ENCODE measurements at regions not wholly inside any gene's neighbourhood (a gene's known extent, or its start where the extent isn't known, plus 50 kb on each side); places are given as distances from the start of the nearest gene placed in this dataset.
"Not testable (repeated sequence)": the region's sequence is repeated elsewhere in the genome, so short reads cannot be mapped to it uniquely, and the experiment has no call there.

DNA sequence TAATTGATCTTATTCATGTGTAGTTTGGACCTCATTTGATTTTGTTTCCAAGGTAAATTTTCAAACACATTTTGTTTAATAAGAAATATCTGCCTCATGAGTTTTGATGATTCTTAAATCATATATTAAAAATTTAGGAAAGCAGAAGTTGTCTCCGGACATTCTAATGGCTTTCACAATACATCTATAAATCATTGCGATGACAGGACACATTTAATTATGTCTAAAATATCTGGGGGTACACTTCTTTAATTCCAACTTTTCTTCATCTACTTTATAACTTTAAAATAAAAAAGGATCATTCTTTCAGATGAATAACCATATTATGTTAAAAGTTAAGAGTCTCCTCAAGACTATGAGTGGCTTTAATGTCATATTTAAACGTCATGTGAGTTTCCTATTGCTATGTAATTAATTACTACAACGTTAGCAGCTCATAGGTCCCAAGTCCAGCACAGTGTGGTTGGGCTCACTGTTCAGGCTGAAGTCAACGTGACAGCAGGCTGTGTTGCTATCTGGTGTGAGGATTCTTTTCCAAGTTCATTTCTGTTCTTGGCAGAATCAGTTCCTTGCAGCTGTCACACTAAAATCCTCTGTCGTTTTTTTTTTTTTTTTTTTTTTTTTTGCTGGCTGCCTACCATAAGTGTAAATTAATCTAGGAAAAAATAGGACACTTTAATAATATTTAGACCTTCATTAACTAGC is 893.5 kb downstream of the LTN1 start:
- no peak for DNase-seq

DNA sequence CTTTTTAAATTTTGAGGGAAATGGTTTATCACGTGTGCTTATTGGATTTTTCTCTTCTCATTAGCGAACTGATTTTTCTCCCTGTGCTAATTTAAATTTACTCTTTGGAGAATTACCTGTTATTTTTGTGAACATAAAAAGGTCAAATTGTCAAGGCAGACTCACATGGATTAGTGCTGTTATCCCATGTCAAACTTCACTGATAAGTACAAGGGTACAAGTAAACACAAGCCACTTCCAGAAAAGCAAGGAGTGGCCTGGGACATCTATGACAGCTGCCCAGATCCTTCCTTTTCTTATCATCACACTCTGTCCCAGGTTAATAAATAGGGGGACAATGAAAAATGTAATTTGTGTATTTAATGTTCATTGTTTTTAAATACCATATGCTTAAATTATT is 901.2 kb downstream of the LTN1 start:
- DNase-seq = no peak

DNA sequence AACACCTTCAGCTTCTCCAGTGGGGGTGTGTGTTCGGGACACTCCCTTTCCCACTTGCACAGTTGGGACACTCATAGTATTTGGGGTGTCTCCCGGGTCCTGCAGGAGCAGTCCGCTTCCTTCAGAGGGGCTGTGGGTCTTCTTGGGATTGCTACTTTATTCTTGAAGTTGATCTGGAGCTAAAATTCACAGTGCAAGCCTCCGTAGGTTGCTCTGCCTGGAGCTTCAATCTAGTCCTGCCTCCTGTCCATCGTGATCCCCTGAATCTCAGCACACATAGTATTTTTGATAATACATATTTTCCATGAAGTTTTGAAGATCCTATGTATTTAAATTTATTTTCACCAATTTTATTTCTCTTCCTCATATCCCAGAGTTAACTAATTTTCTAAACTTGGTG is 902.1 kb downstream of the LTN1 start:
- DNase-seq = no peak

- DNase-seq = no peak
Observed at GRCh38 chr21:28089599-28090441, 902.9 kb downstream of the LTN1 start.

- DNase-seq = no peak
Observed at GRCh38 chr21:28086861-28087581, 905.7 kb downstream of the LTN1 start.

DNA sequence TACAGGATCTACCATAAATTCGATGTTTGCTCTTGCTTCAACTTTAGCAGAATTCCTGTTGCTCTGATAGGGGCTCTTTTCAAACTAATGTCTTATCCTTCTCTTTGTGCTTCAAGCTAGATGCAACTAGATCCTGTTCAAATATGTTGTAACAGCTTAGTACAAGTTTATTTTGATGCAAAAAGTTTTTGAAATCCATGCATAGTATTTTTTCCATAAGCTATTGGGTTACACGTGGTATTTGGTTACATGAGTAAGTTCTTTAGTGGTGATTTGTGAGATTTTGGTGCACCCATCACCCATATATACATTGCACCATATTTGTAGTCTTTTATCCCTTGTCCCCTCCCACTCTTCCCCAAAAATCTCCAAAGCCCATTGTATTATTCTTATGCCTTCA is 907.7 kb downstream of the LTN1 start:
- DNase-seq = no peak

GRCh38 chr21:28083350-28083749 is 909.3 kb downstream of the LTN1 start:
- DNase-seq = no peak

- no peak for DNase-seq
Observed at GRCh38 chr21:28078126-28078525, 914.6 kb downstream of the LTN1 start.

DNA sequence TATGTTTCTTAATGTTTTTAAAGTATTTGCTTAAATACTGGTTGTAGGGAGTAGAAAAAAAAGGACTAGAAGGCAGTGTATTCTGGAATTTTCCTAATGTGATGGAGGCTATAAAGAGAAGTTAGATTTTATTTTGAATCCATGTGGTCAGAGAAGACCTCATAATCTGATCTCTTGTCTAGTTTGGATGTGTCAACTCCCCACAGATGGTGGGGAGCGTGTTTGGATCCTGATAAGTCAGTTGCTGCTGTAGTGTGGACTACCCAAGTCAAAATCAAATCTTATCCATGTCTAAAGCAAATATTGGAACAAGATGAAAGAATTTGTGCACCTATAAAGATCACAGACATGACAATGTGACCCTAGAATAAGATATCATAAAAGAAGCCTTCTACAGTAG is 918.0 kb downstream of the LTN1 start:
- no peak for DNase-seq

DNA sequence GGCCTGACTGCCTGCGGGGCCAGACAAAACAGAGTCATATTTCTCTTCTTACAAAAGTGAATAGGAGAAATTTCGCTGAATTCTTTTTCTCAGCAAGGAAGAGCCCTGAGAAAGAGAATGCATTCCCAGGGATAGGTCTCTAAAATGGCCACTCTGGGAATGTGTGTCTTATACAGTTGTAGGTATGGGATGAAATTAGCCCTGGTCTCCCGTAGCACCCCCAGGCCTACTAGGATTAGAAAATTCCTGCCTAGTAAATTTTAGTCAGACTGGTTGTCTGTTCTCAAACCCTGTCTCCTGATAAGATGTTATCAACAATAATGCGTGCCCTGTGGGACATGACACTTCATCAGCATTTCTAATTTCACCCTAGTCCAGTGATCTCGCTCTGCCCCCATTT is 920.1 kb downstream of the LTN1 start:
- no peak for DNase-seq

- DNase-seq = no peak
Observed at GRCh38 chr21:28069450-28069923, 923.2 kb downstream of the LTN1 start.

DNA sequence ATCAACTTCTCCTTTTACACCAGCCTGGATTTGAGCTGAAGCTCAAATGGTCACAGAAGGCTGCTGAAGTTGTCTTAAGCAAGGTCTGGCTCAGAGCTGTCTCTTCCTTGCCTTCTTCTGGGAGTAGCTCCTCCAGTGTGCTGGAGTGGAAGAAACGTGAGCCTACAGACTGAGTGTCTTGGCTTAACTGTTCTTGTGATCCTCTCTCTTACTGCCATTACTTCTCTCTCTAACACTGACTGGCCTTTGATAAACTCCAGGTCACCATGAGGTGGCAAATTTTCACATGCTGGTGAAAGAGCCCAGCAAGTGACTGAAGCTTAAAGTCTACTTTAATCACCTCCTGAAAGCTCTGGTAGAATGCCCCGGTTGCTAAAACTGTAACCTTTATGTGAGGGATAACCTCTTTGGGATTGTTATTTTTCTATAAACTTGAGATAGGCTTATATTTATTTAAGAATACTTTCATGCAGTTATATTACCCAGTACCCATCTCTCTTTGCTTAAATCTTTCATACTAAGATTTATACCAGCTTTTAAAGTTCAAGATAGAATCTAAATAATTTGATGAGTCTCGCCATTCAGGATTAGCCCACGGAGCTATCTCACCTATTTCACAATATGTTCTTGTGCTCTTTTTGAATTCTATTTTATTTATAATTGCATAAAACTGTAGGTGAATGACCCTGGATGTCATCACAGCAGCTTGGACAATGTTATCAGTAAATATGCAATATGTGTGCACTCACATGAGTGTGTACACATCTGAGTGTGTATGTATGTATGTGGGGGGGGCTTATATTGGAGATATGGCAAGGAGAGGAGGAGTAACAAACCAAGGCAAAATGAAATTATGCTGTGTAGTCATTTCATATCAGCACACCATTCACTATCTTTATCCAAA is 924.0 kb downstream of the LTN1 start:
- no peak for DNase-seq

DNA sequence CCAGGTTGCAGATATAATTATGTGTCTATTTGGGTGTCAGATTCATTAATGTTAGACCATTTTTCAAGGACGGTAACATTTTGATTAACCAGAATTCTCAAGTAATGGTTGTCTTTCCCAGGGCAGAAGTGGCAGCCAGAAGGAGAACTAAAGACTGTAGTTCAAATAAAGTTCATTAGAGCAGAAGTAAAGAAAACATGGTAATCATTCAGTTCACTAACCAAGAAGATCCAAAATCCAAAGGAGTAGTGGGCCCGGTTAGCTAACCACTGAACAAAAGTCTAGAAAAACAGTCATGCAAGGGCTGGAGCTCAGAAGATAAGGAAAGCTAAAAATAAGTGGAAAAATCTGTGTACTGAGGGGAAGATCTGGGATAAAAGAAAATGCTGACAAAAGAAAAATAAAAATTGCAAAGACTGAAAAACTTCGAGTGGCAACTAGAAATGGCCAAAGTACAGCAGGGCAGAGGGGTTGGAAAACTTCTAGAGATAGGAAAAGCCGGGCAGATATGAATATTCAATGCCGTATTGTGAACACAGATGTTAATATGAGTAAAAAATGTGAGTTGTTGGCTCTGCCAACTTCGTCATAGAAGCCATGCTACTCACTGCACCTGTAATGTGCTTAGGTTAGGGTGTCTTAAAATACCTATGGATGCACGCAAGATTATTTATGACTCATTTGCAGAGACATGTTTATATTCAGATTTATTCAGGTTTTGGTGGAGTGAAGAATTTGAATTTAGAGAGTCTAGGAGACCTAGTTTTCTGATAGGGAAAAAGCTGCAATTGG is 925.9 kb downstream of the LTN1 start:
- no peak for DNase-seq

DNA sequence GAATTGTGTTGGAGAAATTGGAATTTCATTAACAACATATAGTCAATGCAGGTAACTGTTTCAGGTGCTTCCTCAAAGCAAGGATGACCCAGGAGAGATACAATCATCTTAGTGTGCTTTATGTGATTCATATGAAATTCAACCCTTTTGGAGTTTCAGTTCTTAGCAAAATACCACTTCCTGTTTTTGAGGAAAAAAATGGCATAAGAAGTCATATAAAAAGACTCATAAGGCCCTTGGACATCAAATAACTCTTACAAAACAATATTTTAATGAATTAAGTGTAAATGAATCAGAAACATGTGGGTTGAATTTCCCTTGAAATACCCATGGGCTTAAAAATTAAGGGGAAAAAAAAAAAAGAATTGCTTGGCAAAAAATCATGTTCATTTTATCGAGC is 926.6 kb downstream of the LTN1 start:
- no peak for DNase-seq

- DNase-seq = no peak
Observed at GRCh38 chr21:28063241-28064216, 929.1 kb downstream of the LTN1 start.

DNA sequence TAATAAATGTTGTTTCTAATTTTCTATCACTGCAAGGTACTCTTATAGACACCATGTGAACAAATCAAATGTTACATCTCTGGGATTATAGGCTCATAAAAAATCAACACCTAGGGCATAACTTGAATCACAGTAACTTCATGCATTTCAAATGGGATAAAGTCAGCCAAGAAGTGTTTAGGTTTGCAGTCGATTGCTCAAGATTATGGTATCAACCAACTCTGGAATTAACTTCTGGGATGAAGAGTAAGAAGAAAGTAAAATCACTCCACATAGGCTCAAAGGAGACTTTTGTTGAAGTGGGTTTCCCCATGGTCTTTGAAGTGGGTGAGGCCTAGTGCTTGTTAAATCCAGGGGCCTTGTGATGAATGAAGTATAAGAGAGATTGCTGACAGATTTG is 939.7 kb downstream of the LTN1 start:
- not testable (repeated sequence) for DNase-seq

DNA sequence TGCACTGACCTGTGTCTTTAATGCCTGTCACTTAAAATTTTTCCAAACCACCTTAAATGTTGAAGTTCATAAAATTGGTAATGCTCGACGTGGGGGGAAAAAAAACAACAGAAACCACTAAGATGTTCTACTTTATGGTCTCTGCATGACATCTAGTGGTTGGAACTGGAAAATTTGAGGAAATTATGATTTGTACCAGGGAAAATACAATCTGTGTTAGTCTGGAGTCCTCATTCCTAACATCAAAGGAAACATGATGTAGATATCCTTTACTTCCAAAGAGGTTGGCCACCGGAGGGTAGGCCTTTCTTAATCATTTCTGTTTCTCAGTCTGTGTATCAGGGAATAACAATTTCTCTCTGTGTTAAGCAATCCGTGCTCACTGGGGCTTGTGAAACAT is 941.0 kb downstream of the LTN1 start:
- not testable (repeated sequence) for DNase-seq

DNA sequence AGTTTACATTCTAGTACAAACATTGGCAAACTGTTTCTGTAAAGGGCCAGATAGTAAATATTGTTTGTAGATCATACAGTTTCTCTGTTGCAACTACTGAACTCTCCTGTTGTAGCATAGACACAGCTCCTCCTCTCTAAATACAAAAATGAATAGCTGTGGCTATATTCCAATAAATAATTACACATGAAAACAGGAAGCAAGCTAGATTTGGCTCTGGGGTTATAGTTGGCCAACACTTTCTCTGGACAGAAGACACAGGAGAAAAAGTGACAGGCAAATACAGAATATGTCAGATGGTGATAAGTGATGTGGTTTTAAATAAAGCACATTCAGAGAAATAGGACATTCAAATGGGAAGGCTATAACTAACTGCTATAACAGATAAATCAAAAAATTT is 957.0 kb downstream of the LTN1 start:
- DNase-seq = not testable (repeated sequence)

- DNase-seq = not testable (repeated sequence)
Observed at GRCh38 chr21:28034916-28035315, 957.8 kb downstream of the LTN1 start.

- not testable (repeated sequence) for DNase-seq
Observed at GRCh38 chr21:28034334-28034733, 958.3 kb downstream of the LTN1 start.
